ENCODE measurements at regions not wholly inside any gene's neighbourhood (a gene's known extent, or its start where the extent isn't known, plus 50 kb on each side); places are given as distances from the start of the nearest gene placed in this dataset.
"Not testable (repeated sequence)": the region's sequence is repeated elsewhere in the genome, so short reads cannot be mapped to it uniquely, and the experiment has no call there.

- TF ChIP-seq CTCF (IDR thresholded peaks at IDR 0.05), result no peak
- TF ChIP-seq POLR2A (IDR thresholded peaks at IDR 0.05), result no peak
- TF ChIP-seq POLR2AphosphoS5 (IDR thresholded peaks at IDR 0.05), result no peak
- no peak for TF ChIP-seq EP300 (IDR thresholded peaks at IDR 0.05)
- WGBS, 2 donors, result 58 to 74% methylated on average over 1 of the region's 1 CpG
- intact Hi-C loops (cut with DNase I), result no loop called here
- no peak for DNase-seq
- H3K9me3 ChIP-seq, result no peaks in the 10 kb centered on the region
- no peaks in the 10 kb centered on the region for H3K36me3 ChIP-seq
- peaks cover 0 to under 1% (median 0%) of the 10 kb centered on the region in 4 donors for H3K4me1 ChIP-seq
- H3K27me3 ChIP-seq, result no peaks in the 10 kb centered on the region
- no peak overlapping the region for H3K27ac ChIP-seq
- H3K4me3 ChIP-seq, result no peak overlapping the region
These were observed 526.3 kb upstream of the TECRL start for GRCh38 chr4:64935469-64936001.

GRCh38 chr4:64911846-64912245 lies 502.6 kb upstream of the TECRL start:
- no peak overlapping the region for H3K4me3 ChIP-seq
- 63 to 71% methylated on average over 2 of the region's 2 CpGs for WGBS, 2 donors
- intact Hi-C loops (cut with DNase I), result no loop called here
- H3K27me3 ChIP-seq, result no peaks in the 10 kb centered on the region
- no peak overlapping the region for H3K27ac ChIP-seq
- TF ChIP-seq EP300 (IDR thresholded peaks at IDR 0.05) (no peak), POLR2AphosphoS5 (IDR thresholded peaks at IDR 0.05) (no peak), CTCF (IDR thresholded peaks at IDR 0.05) (no peak), POLR2A (IDR thresholded peaks at IDR 0.05) (no peak)
- H3K9me3 ChIP-seq, result no peaks in the 10 kb centered on the region
- H3K4me1 ChIP-seq, result no peaks in the 10 kb centered on the region
- no peak for DNase-seq
- no peaks in the 10 kb centered on the region for H3K36me3 ChIP-seq

- intact Hi-C loops (cut with DNase I), result no loop called here
- TF ChIP-seq EP300 (IDR thresholded peaks at IDR 0.05) (no peak), POLR2AphosphoS5 (IDR thresholded peaks at IDR 0.05) (no peak), CTCF (IDR thresholded peaks at IDR 0.05) (no peak), POLR2A (IDR thresholded peaks at IDR 0.05) (no peak)
- 87 to 92% methylated on average over 2 of the region's 2 CpGs for WGBS, 2 donors
- no peaks in the 10 kb centered on the region for H3K36me3 ChIP-seq
- no peaks in the 10 kb centered on the region for H3K9me3 ChIP-seq
- H3K4me3 ChIP-seq, result no peak overlapping the region
- H3K4me1 ChIP-seq, result no peaks in the 10 kb centered on the region
- H3K27me3 ChIP-seq, result no peaks in the 10 kb centered on the region
- DNase-seq, result no peak
- no peak overlapping the region for H3K27ac ChIP-seq
These were observed 494.7 kb upstream of the TECRL start for GRCh38 chr4:64903986-64904385.

GRCh38 chr4:64899563-64899962 lies 490.3 kb upstream of the TECRL start:
- DNase-seq, result no peak
- H3K36me3 ChIP-seq, result no peaks in the 10 kb centered on the region
- no peak overlapping the region for H3K4me3 ChIP-seq
- H3K27ac ChIP-seq, result no peak overlapping the region
- H3K4me1 ChIP-seq, result no peaks in the 10 kb centered on the region
- intact Hi-C loops (cut with DNase I), result no loop called here
- TF ChIP-seq EP300 (IDR thresholded peaks at IDR 0.05), result no peak
- no peak for TF ChIP-seq POLR2AphosphoS5 (IDR thresholded peaks at IDR 0.05)
- no peak for TF ChIP-seq POLR2A (IDR thresholded peaks at IDR 0.05)
- no peak for TF ChIP-seq CTCF (IDR thresholded peaks at IDR 0.05)
- no peaks in the 10 kb centered on the region for H3K27me3 ChIP-seq
- no peaks in the 10 kb centered on the region for H3K9me3 ChIP-seq

- H3K9me3 ChIP-seq; intact Hi-C loops (cut with DNase I); H3K4me1 ChIP-seq; H3K27ac ChIP-seq; H3K36me3 ChIP-seq; DNase-seq; H3K4me3 ChIP-seq; H3K27me3 ChIP-seq: not testable (repeated sequence)
- WGBS, 2 donors, result 93 to 100% methylated on average over 1 of the region's 2 CpGs
These were observed 489.8 kb upstream of the TECRL start for GRCh38 chr4:64899030-64899429.
